NCI-H345 treated with DMSO at 0.1 percent for 48 hours (cell line): ENCODE measurements at regions not wholly inside any gene's neighbourhood (a gene's known extent, or its start where the extent isn't known, plus 50 kb on each side); places are given as distances from the start of the nearest gene placed in this dataset.
"Not testable (repeated sequence)": the region's sequence is repeated elsewhere in the genome, so short reads cannot be mapped to it uniquely, and the experiment has no call there.

Source experiments
- DNase-seq: peaks from one replicate; lab custom pipeline; 2025; ENCODE audit not compliant: unreplicated experiment; lab: John Stamatoyannopoulos, UW

DNA sequence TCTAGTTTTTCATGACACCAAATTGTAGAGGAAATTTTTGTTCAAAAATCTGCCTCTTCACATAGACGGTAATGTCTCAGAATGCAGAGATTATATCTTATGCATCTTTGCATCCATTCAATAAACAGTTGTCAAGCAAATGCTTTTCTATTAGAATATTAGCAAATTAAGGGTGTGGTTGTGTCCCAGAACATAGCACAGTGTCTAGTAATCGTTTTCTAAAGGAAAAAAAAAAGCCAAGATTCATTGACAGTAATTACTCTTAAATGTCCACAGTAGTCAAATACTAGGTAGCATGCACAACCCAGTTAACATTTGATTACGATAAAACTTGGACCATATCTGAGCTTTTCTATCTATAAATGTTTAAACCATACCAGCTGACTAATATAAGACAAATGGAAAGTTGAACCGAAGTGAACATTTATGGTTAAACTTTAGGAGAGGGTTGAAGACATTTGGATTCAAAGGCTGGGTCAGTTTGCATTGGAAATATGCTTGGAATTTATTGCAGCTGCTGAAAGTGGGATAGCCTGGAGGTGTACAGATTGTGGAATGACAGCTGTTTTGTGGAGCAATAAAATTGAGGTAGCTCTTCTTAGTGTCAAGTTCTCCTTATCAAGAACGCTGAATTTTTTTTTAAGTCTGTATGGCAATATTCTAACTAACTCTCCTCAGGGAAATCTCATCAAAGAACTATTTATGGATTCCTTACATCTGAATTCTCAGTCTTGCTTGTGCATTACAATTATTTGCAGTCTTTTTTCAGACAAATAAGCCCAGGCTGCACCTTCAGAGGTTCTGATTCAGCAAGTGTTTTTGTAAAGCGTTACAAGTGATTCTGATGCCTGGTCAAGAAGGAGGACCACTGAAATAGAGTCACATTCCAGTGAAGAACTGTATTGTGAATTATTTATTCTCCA is 66.7 kb upstream of the ATP2B1 start:
- DNase-seq: no peak

DNA sequence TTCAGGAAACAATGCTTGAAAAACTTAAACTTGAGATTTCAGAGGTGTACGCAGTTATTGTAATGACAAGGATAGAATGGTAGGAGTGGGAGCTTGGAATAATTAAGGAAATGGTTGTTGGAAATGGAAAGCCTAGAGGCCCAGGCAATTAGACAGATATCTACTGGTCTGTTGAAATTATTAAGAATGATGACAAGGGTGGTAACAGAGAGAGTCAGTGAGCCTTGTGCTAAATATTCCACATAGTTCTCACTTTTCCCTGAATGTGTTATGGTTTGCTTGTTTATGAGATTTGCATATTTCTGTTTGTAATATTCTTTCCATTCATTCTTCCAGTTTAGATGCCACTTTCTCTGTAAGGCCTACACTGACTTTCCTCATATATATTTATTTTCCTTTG is 66.0 kb upstream of the ATP2B1 start:
- DNase-seq: no peak

DNA sequence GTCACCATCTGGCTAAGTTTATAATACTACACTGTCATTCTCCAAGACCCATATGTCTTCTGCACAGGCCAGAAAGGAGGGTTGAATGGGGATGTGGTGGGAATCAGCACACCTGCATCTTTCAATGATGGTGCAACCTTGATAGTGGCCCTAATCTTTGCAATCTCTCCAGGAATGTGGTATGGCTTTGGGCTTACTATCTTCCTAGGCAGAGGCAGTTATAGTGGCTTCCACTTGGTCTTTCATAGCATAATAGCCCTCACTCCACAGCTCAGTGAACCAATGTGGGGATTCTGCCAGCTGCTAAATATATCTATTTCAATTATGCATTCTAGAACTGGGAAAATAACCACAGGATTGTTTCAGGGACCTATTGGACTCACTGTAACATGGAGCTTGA is 61.8 kb upstream of the ATP2B1 start:
- no peak for DNase-seq

DNA sequence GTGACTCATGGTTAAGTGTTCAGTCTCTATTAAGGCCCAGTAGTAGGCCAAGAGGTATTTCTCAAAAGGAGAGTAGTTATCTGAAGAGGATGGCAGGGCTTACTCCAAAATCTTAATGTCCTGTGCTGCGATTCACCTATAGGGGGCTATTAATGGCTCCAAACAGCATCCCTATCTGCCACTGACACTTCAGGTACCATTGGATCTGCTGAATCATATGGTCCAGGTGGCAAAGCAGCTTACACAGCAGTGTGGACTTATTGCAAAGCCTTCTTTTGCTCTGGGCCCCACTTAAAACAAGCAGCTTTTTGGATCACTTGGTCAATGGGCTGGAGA is 60.8 kb upstream of the ATP2B1 start:
- DNase-seq: no peak

DNA sequence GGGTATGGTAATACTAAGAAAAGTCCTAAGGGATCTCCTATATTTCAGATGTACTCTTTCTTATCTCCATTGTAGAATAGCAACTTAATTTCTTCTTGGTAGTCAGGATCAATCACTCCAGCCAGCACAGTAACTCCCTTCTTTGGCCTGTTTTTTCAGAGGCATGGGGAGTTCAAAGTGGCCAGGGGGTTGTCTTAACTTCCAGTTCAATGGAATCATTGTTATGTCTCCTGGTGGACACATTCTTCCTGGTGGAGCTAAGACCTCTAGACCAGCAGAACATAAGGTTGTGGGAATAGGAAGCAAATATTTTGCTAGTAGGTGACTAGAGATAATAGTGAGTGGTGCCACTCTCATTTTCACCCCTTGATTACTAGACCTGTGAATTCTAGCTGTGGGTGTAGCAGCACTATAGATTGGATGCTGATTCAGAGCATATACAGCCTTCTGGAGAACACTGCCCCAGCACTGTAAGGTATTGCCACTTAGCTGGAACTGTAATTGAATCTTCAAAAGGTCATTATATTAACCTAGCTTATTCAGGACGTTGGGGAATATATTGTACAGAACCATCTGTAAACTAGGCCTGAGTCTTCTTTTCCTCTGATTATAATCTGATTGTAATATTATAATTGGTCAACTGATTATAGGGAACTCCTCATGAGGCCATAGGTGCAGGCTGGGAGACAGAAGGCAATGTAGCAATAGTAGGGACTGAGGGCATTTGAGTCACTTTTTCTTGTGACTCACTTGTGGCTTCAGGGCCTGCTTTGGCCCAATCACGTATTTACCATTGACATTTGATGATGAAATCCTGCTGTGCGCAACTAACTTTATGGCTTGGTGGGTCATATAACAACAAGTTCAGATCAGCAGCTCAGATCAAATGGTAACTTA is 60.2 kb upstream of the ATP2B1 start:
- DNase-seq: no peak

DNA sequence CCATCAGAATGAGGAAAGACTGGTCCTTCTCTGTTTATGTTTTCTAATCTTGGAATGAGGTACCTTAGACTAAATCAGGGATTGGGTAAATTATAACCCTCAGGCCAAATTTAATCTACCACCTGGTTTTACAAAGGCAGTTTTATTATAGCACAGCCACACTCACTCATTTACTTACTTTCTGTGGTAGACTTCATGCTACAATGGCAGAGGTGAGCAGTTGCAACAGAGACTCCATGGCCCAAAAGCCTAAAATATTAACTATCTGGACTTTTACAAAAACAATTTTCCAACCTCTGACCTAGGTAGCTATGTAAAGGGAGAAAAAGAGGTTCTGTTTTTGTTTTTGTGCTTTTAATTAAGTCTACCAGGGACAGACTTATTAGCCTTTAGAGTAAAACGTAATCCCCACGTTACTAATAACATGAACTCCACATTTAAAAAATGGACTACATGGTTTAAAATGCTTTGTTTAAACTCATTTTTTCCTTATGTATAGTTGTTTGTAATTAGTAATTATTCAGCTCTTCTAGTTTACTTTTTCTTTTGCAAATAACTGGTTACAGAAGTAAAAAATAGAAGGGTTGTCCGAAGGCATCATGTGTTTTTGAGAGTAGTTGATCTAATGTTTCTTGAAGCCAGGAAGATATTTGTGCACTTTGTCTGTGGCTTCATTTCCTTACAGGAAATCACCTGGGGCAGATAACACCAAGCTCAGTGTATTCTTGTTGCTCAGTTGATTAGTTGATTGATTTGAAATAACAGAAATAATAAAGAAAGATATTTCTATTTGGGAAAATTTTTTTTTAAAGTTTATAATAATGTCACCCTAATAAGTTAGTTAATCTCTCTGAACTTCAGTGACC is 57.6 kb upstream of the ATP2B1 start:
- no peak for DNase-seq

DNA sequence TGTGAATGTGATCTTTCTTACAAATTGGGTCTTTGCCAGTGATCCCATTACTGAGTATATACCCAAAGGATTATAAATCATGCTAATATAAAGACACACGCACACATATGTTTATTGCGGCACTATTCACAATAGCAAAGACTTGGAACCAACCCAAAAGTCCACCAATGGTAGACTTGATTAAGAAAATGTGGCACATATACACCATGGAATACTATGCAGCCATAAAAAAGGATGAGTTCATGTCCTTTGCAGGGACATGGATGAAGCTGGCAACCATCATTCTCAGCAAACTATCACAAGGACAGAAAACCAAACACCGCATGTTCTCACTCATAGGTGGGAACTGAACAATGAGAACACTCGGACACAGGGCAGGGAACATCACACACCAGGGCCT is 55.5 kb upstream of the ATP2B1 start:
- DNase-seq: not testable (repeated sequence)

DNA sequence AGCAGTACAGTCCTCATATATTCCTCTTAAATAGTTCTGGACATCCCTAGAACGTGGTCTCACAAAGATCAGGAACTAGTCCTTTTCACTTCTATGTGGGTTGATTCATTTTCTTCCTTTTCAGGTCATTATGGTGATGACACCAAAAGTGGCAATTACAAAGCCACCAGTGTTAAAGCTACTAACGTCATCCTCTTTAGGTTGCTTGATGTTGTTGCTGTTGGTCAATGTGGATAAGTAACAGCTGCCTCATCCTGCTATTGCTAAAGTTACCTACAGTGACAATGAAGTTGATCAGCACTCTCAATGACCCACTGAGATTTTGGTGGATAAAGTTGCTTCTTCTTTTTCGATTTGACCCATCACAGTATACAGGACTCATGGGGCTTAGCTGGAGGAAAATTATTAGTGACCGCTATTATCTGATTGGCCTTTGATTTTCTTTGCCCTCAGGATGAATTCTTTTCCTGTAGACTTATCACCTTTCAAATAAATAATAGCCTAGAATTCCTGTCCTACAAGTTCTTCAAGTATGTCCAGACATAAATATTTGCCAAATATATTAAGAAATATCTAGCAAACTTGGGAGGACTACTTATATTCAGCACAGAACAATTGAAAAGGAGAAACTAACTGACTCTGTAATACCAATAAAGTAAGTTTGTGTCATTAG is 54.0 kb upstream of the ATP2B1 start:
- no peak for DNase-seq

DNA sequence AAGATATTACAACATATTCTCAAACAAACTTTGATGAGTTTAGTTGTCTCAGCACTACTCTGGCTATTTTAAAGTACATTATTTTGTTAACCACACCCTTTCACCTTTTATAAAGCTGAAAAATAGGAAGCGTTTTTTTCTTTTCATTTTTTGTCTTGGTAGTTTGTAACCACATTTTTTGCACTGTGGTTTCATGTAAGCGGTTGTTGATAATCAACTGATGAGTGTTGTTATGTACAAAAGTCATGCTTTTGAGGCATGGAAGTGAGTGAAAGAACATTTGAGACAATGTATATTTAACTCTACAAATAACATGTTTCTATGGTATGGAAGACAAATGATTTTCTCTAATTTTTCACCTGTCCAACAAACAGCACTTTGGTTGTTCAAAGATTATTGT is 52.1 kb upstream of the ATP2B1 start:
- no peak for DNase-seq
